ENCODE measurements at regions not wholly inside any gene's neighbourhood (a gene's known extent, or its start where the extent isn't known, plus 50 kb on each side); places are given as distances from the start of the nearest gene placed in this dataset.

GRCh38 chr21:28767523-28767922 is 225.2 kb downstream of the LTN1 start:
- in situ Hi-C loops (cut with HindIII; ENCODE audit: low pct_unique_long_range_greater_than_20kb, low sequenced_read_pairs), result no loop called here
- intact Hi-C loops (cut with micrococcal nuclease; ENCODE audit: unreplicated experiment), result no loop called here
- CTCF ChIA-PET, result no interaction called here
- ATAC-seq, result no peak
- POLR2A ChIA-PET, result no interaction called here
- H3K27me3 ChIP-seq (ENCODE audit: control insufficient read depth, insufficient read depth, low read length), result no peaks in the 10 kb centered on the region
- no peaks in the 10 kb centered on the region for H3K36me3 ChIP-seq (ENCODE audit: control insufficient read depth, insufficient read depth, low read length)
- BruUV-seq (replicated peaks), result no TSS peak
- H3K4me1 ChIP-seq (ENCODE audit: control insufficient read depth, insufficient read depth, low read length), result no peaks in the 10 kb centered on the region
- H3K9me3 ChIP-seq (ENCODE audit: control insufficient read depth, insufficient read depth, low read depth, low read length), result no peaks in the 10 kb centered on the region
- no peak overlapping the region for H3K27ac ChIP-seq (ENCODE audit: low read length)
- DNase-seq (ENCODE audit: low read depth, low spot score), result no peak
- no peak overlapping the region for H3K4me3 ChIP-seq (ENCODE audit: low read depth in 2 of 2, low read length in 2 of 2)
- no peak for TF ChIP-seq TCF7L2 (IDR thresholded peaks at IDR 0.05; ENCODE audit: low read depth, low read length)
- TF ChIP-seq POLR2AphosphoS5 (IDR thresholded peaks at IDR 0.05; ENCODE audit: low read depth, low read length), result no peak

- DNase-seq (ENCODE audit: low read depth, low spot score), result no peak
- BruUV-seq (replicated peaks), result no TSS peak
- POLR2A ChIA-PET, result no interaction called here
- ATAC-seq, result no peak
- TF ChIP-seq POLR2AphosphoS5 (IDR thresholded peaks at IDR 0.05; ENCODE audit: low read depth, low read length), result no peak
- no peak for TF ChIP-seq CTCF (IDR thresholded peaks at IDR 0.05)
- no peak for TF ChIP-seq TCF7L2 (IDR thresholded peaks at IDR 0.05; ENCODE audit: low read depth, low read length)
- no peak for TF ChIP-seq SIN3A (IDR thresholded peaks at IDR 0.05; ENCODE audit: borderline replicate concordance, insufficient read depth, low read depth, low read length)
- no peak for TF ChIP-seq REST (IDR thresholded peaks at IDR 0.05; ENCODE audit: insufficient read depth in 1 of 2, low read depth in 2 of 2, low read length in 1 of 2)
- no peak overlapping the region for H3K27ac ChIP-seq (ENCODE audit: low read length)
- intact Hi-C loops (cut with micrococcal nuclease; ENCODE audit: unreplicated experiment), result no loop called here
- CTCF ChIA-PET, result no interaction called here
- in situ Hi-C loops (cut with HindIII; ENCODE audit: low pct_unique_long_range_greater_than_20kb, low sequenced_read_pairs), result no loop called here
- H3K27me3 ChIP-seq (ENCODE audit: control insufficient read depth, insufficient read depth, low read length), result no peaks in the 10 kb centered on the region
- no peak overlapping the region for H3K4me3 ChIP-seq (ENCODE audit: low read depth in 2 of 2, low read length in 2 of 2)
- H3K9me3 ChIP-seq (ENCODE audit: control insufficient read depth, insufficient read depth, low read depth, low read length), result no peaks in the 10 kb centered on the region
- no peaks in the 10 kb centered on the region for H3K36me3 ChIP-seq (ENCODE audit: control insufficient read depth, insufficient read depth, low read length)
- no peaks in the 10 kb centered on the region for H3K4me1 ChIP-seq (ENCODE audit: control insufficient read depth, insufficient read depth, low read length)
Observed at GRCh38 chr21:28763809-28764418, 228.8 kb downstream of the LTN1 start.

GRCh38 chr21:28762357-28762735 is 230.3 kb downstream of the LTN1 start:
- ChIA-PET CTCF (no interaction called here), POLR2A (no interaction called here)
- DNase-seq (ENCODE audit: low read depth, low spot score) (no peak), ATAC-seq (no peak)
- H3K27me3 ChIP-seq (ENCODE audit: control insufficient read depth, insufficient read depth, low read length), result no peaks in the 10 kb centered on the region
- no peak overlapping the region for H3K27ac ChIP-seq (ENCODE audit: low read length)
- no peaks in the 10 kb centered on the region for H3K9me3 ChIP-seq (ENCODE audit: control insufficient read depth, insufficient read depth, low read depth, low read length)
- in situ Hi-C loops (cut with HindIII; ENCODE audit: low pct_unique_long_range_greater_than_20kb, low sequenced_read_pairs), result no loop called here
- BruUV-seq (replicated peaks), result no TSS peak
- intact Hi-C loops (cut with micrococcal nuclease; ENCODE audit: unreplicated experiment), result no loop called here
- TF ChIP-seq SIN3A (IDR thresholded peaks at IDR 0.05; ENCODE audit: borderline replicate concordance, insufficient read depth, low read depth, low read length) (no peak), TCF7L2 (IDR thresholded peaks at IDR 0.05; ENCODE audit: low read depth, low read length) (0 out of 2 replicates have a peak, but pooled peaks have one; percentile 35)
- no peaks in the 10 kb centered on the region for H3K4me1 ChIP-seq (ENCODE audit: control insufficient read depth, insufficient read depth, low read length)
- no peaks in the 10 kb centered on the region for H3K36me3 ChIP-seq (ENCODE audit: control insufficient read depth, insufficient read depth, low read length)
- no peak overlapping the region for H3K4me3 ChIP-seq (ENCODE audit: low read depth in 2 of 2, low read length in 2 of 2)
